DOHH2 (cell line): ENCODE measurements at regions not wholly inside any gene's neighbourhood (a gene's known extent, or its start where the extent isn't known, plus 50 kb on each side); places are given as distances from the start of the nearest gene placed in this dataset.

Experiments
- H3F3A ChIP-seq: fragments of 200-600 bp; sonication (generic), shearing (Covaris generic); 2 replicates; pipeline ENCODE4 v1.6.0; 2016; ENCODE audit warnings: antibody characterized with exemption, mild to moderate bottlenecking; ENCODE audit not compliant: control insufficient read depth, insufficient read depth
- H3K27ac ChIP-seq: fragments of 200-600 bp; sonication (generic); 2 replicates; pipeline ENCODE4 v1.5.1; 2014; ENCODE audit warnings: low read depth, mild to moderate bottlenecking, low read length, moderate library complexity
- H3K27me3 ChIP-seq: fragments of 200-600 bp; sonication (generic); 2 replicates; pipeline ENCODE4 v1.6.1; 2014; ENCODE audit warnings: mild to moderate bottlenecking, low read length, mixed read lengths; ENCODE audit not compliant: control insufficient read depth
- H3K36me3 ChIP-seq: fragments of 200-600 bp; sonication (generic); 2 replicates; pipeline ENCODE4 v1.6.1; 2014; ENCODE audit warnings: mild to moderate bottlenecking, low read length, moderate library complexity, mixed read lengths; ENCODE audit not compliant: control insufficient read depth
- H3K4me1 ChIP-seq: fragments of 200-600 bp; sonication (generic); 2 replicates; pipeline ENCODE4 v1.6.1; 2014; ENCODE audit warnings: mild to moderate bottlenecking, low read length, mixed read lengths; ENCODE audit not compliant: control insufficient read depth
- H3K4me2 ChIP-seq: fragments of 200-600 bp; sonication (generic); 2 replicates; pipeline ENCODE4 v1.6.0; 2014; ENCODE audit warnings: mild to moderate bottlenecking, low read length, moderate library complexity
- H3K4me3 ChIP-seq: fragments of 200-600 bp; sonication (generic); 2 replicates; pipeline ENCODE4 v1.5.1; 2014; ENCODE audit warnings: mild to moderate bottlenecking, low read length, mixed read lengths
- H3K79me2 ChIP-seq: fragments of 200-600 bp; sonication (generic); 2 replicates; pipeline ENCODE4 v1.6.1; 2014; ENCODE audit warnings: mild to moderate bottlenecking, low read length, mixed read lengths; ENCODE audit not compliant: control insufficient read depth
- H3K9me2 ChIP-seq: fragments of 200-600 bp; sonication (generic); replicated peaks from 2 replicates; pipeline ENCODE4 v1.6.1; 2014; ENCODE audit warnings: mild to moderate bottlenecking, low read length, mixed read lengths; ENCODE audit not compliant: control insufficient read depth
- H3K9me3 ChIP-seq: fragments of 200-600 bp; sonication (generic); 2 replicates; pipeline ENCODE4 v1.6.1; 2014; ENCODE audit warnings: antibody characterized with exemption, low read length, mixed read lengths; ENCODE audit not compliant: control insufficient read depth, insufficient read depth
- H4K20me1 ChIP-seq: fragments of 200-600 bp; sonication (generic); 2 replicates; pipeline ENCODE4 v1.6.0; 2014; ENCODE audit warnings: low read depth, mild to moderate bottlenecking, antibody characterized with exemption, low read length, moderate library complexity; ENCODE audit not compliant: control insufficient read depth, insufficient read depth
- CTCF ChIP-seq: fragments of 200-600 bp; sonication (generic); IDR thresholded peaks from one replicate; pipeline ENCODE4 v1.5.1; 2014; ENCODE audit warnings: antibody characterized with exemption, mild to moderate bottlenecking, low read depth, low read length; ENCODE audit not compliant: poor library complexity, severe bottlenecking
- EZH2phosphoT487 ChIP-seq: fragments of 200-600 bp; sonication (generic); IDR thresholded peaks from 2 replicates; pipeline ENCODE4 v1.6.1; 2017; ENCODE audit warnings: borderline replicate concordance, mild to moderate bottlenecking, antibody characterized with exemption, low read length, moderate library complexity, mixed read lengths

- Histone ChIP-seq H3K4me3 (no peak overlapping the region), H3K9me2 (no peaks in the 10 kb centered on the region), H3K4me1 (no peaks in the 10 kb centered on the region), H3K9me3 (no peaks in the 10 kb centered on the region), H4K20me1 (no peaks in the 10 kb centered on the region), H3K4me2 (no peak overlapping the region), H3K36me3 (no peaks in the 10 kb centered on the region), H3F3A (no peaks in the 10 kb centered on the region), H3K27me3 (peaks cover 11% of the 10 kb centered on the region), H3K27ac (no peak overlapping the region), H3K79me2 (no peaks in the 10 kb centered on the region)
- no peak for TF ChIP-seq CTCF
- TF ChIP-seq EZH2phosphoT487, result no peak
These were observed 165.3 kb upstream of the FOXD3 start for GRCh38 chr1:63157085-63157484.

- H3K4me2 ChIP-seq, result no peak overlapping the region
- H3K9me2 ChIP-seq, result no peaks in the 10 kb centered on the region
- no peaks in the 10 kb centered on the region for H3K36me3 ChIP-seq
- no peaks in the 10 kb centered on the region for H4K20me1 ChIP-seq
- peaks cover 20% of the 10 kb centered on the region for H3K27me3 ChIP-seq
- H3K27ac ChIP-seq, result no peak overlapping the region
- no peaks in the 10 kb centered on the region for H3K9me3 ChIP-seq
- no peak overlapping the region for H3K4me3 ChIP-seq
- H3K4me1 ChIP-seq, result no peaks in the 10 kb centered on the region
- H3K79me2 ChIP-seq, result no peaks in the 10 kb centered on the region
- TF ChIP-seq CTCF (no peak), EZH2phosphoT487 (no peak)
- no peaks in the 10 kb centered on the region for H3F3A ChIP-seq
These were observed 153.3 kb upstream of the FOXD3 start for GRCh38 chr1:63169057-63169456.

- Histone ChIP-seq H4K20me1 (no peaks in the 10 kb centered on the region), H3K36me3 (no peaks in the 10 kb centered on the region), H3K9me3 (peaks cover 3% of the 10 kb centered on the region; the same call in 1 of the 2 replicates), H3K27me3 (peaks cover 7% of the 10 kb centered on the region), H3K4me1 (no peaks in the 10 kb centered on the region), H3K4me3 (no peak overlapping the region), H3K4me2 (no peak overlapping the region), H3K27ac (no peak overlapping the region), H3K79me2 (no peaks in the 10 kb centered on the region), H3F3A (no peaks in the 10 kb centered on the region), H3K9me2 (no peaks in the 10 kb centered on the region)
- TF ChIP-seq CTCF (no peak), EZH2phosphoT487 (no peak)
These were observed 149.2 kb upstream of the FOXD3 start for GRCh38 chr1:63173161-63173560.

GRCh38 chr1:63189677-63190076, 132.7 kb upstream of the FOXD3 start:
- no peak overlapping the region for H3K4me3 ChIP-seq
- no peak overlapping the region for H3K4me2 ChIP-seq
- TF ChIP-seq CTCF, result peak; percentile 22
- TF ChIP-seq EZH2phosphoT487, result no peak
- H3K27me3 ChIP-seq, result no peaks in the 10 kb centered on the region
- H3K9me2 ChIP-seq, result no peaks in the 10 kb centered on the region
- no peaks in the 10 kb centered on the region for H4K20me1 ChIP-seq
- no peaks in the 10 kb centered on the region for H3K9me3 ChIP-seq
- H3F3A ChIP-seq, result no peaks in the 10 kb centered on the region
- H3K4me1 ChIP-seq, result no peaks in the 10 kb centered on the region
- no peak overlapping the region for H3K27ac ChIP-seq
- H3K79me2 ChIP-seq, result no peaks in the 10 kb centered on the region
- no peaks in the 10 kb centered on the region for H3K36me3 ChIP-seq
